G401.6 (cell line): ENCODE measurements at regions not wholly inside any gene's neighbourhood (a gene's known extent, or its start where the extent isn't known, plus 50 kb on each side); places are given as distances from the start of the nearest gene placed in this dataset.
"Not testable (repeated sequence)": the region's sequence is repeated elsewhere in the genome, so short reads cannot be mapped to it uniquely, and the experiment has no call there.

Source experiments
- FAIRE-seq: peaks from 2 replicates; lab custom pipeline; 2012; peaks lifted over from hg19 to GRCh38; lab: Jason Lieb, UNC

DNA sequence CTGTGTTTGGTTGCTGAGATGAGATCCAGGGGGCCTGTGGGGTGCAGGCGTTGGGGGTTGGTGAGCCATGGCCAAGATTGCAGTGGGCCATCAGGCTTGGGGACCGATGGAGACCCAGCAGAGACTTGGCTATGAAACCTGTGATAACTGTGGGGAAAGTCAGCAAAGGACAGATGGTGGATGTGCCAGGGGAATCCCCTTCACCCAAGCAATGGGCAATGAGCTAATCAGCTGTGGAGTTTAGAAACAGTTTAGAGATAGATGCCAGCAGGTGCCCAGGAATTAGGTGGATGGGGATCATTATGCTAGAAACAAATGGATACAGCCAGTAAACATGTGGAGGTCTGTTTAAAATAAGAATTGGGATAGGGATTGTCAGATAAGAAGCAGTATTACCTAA lies 151.4 kb upstream of the FERD3L start:
- no peak for FAIRE-seq

DNA sequence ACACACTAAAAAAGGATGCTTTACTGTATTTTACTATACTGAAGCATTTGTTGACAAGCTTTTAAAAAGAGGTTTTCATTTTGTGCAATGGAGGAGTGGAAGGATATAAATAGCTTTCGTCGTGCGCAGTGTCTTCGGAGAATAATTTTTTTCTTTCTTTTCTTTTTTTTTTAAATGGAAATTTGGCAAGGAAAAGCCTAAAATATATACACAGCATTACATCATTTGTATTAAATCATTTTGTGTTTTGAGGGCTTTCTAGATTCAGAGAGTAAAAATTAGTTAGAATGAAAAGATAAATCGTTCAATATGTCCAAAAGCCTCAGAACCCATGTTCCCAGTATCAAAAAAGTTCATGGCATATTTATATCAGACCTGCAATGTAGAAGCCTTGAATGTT lies 150.2 kb upstream of the FERD3L start:
- FAIRE-seq, result no peak

DNA sequence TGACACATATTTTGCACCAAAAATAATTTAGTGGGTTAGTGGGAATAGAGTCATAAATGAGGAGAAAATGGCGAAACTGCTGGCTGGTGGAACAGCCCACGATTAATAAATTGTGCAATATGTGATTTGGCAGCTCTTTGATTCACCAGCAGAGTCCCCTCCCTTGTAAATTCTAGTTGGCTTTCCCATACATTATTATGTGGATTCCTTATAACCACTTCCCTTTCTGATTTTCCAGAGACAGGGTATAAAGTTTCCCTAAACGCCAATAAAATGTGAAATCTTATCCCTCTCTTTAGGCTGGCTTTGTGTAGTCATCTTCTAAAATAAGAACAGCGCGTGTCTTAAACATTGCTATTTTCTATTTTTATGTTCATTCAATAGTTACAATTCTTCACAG lies 149.4 kb upstream of the FERD3L start:
- no peak for FAIRE-seq

DNA sequence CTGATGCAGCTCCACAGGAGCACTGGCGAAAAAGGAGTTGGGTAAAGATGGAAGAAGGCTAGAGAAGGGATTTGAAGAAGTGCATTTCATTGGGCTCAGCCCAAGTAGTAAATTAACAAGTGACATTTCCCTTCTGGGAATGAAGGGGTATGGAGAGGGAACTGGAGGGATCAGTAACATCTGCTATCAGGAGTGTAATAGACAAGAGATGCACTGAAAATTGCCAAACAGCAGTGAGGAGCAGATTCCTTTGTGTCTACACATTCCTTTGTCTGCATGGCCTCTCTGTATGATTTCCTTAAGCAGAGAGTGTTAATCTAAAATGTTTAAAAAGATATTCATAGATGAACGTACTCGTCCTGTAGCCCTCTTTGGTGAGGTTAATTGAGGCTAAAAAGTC lies 148.2 kb upstream of the FERD3L start:
- no peak for FAIRE-seq

DNA sequence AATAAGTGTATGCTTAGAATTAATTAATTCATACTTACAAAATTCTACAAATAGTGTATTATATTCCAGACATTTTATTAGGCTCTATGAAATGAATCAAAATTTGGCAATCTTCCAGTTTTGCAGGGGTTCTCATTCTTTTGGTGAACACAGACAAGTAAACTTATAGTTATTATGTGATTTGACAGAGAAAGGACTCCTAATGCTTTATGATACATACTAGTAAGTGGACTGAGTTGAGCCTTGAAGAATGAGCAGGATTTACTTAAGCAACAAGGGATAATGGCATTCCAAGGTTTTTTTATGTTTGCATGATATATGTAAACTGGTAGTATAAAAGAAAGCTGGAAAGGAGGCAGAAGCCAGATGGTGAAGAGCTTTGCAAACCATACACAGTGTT lies 145.7 kb upstream of the FERD3L start:
- FAIRE-seq, result peak; percentile 58

DNA sequence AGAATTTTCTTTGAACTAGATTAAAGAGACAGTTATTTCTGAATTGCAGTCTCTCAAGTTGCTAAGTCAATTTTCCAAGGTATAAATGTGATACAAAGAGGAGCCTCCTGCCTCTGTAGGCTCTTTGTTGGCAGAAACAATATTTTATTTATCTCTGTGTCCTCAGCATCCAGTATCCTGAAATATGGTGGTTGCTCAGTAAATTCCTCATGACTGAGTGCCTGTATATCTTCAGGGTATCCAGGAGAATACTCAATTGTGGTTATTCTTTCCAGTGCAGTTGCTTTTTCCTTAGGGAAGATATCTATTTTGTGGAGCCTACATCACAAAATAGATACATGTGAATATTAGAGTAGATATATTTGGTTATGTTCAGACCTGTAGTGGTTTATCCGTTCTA lies 144.8 kb upstream of the FERD3L start:
- peak; percentile 46 for FAIRE-seq

DNA sequence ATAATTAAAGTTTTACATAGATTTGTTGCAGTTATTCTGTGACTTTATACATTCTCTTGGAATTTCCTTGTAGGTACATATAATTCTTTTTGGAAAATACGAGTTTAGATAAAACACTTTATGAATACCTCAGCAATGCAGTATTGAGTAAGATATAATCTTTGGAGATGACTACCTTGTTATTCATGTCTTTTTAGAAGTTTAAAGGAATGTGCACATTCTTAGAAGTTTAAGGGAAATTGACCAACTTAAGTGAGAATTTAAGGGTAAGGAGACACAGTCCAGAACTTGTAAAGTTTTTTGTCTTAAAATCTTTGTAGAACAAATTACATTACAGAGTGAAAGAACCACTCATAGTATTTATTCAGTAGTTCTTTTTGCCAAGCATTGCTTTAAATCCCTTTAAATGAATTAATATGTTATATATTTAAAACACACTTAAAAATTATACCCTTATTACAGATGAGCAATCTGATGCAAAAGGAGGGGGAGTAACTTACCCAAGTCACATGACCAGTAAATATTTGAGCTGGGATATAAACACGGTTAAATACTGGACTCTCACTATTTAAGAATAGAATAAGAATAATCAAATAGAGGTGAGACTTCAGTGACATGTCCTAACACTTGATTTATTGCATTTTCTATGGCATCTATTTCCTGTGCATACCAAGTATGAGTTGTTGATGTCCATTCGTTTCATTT lies 139.5 kb upstream of the FERD3L start:
- peak; percentile 70 for FAIRE-seq

DNA sequence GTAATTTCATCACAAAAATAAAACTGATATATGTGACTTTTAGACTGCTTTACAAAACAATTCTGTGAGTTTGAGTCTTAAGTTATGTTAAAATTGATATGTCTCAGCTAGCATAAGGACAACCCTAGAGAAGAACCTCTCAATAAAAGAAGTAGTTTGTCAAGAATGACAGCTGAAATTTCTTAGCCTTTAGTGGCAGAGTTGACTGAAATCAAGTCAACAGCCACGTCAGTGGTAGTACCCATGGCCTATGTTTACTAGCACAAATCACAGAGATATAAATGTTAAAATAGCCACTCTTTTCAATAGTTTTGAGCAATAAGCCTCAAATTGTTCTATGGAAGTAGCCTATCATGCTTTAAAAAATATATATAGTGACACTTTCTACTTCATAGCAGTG lies 138.9 kb upstream of the FERD3L start:
- FAIRE-seq, result no peak

DNA sequence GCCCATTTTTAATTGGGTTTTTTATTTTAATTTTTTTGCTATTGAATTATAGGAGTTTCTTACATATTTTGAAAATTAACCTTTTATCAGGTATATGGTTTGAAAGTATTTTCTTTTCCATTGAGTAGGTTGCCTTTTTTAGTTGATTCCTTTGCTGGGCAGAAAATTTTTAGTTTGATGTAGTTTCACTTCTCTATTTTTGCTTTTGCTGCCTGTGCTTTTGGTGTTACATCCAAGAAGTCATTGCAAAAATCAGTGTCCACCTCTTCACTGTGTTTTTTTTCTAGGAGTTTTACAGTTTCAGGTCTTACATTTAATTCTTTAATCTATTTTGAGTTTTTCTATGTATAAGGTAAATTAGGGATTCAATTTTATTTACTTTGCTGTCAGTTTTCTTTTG lies 129.8 kb upstream of the FERD3L start:
- FAIRE-seq, result no peak

DNA sequence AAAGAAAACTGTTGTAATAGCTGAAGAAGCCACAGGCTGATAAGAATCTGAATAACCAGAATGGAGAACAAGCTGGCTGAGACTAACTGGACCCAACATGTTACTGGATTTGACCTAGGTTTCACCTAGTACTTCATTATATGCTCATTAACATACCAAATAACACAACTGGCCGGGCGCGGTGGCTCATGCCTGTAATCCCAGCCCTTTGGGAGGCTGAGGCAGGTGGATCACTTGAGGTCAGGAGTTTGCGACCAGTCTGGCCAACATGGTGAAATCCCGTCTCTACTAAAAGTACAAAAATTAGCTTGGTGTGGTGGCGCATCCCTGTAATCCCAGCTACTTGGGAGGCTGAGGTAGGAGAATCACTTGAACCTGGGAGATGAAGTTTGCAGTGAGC lies 127.1 kb upstream of the FERD3L start:
- FAIRE-seq, result not testable (repeated sequence)

DNA sequence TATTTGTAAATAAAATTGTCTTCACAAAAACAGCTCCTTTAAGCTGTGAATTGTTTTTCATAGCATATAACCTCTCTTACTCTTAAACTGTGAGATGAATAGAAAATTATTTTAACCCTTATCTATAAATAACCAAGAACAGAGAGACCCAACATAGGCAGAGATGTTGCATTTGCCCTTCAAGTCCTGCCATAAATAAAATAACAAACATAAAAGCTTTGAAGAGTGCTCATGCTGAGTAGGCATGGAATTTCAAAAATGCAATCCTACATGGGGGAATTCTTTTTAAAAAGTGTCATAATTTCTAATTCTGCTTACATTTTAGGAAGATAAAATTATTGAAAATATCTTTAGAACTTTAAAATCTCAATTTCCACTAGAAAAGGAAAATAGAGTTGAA lies 124.1 kb upstream of the FERD3L start:
- no peak for FAIRE-seq

DNA sequence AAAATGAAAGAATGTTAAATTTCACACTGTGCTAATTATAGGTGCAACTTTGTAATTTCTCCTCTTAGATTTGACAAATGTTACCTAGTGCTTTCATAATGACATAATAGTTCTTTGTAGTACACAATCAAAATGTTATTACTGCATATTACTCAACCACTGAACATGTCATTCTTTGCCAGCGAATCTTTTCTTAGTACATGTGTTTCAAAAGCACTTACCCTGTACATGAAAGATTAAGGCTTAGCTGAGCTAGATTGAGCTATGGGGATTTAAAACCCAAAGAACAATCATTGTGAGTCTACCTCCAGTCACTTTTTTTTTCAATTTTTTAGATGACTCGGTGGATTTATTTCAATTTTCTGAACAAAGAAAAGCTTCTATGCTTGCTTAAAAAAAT lies 123.5 kb upstream of the FERD3L start:
- no peak for FAIRE-seq

DNA sequence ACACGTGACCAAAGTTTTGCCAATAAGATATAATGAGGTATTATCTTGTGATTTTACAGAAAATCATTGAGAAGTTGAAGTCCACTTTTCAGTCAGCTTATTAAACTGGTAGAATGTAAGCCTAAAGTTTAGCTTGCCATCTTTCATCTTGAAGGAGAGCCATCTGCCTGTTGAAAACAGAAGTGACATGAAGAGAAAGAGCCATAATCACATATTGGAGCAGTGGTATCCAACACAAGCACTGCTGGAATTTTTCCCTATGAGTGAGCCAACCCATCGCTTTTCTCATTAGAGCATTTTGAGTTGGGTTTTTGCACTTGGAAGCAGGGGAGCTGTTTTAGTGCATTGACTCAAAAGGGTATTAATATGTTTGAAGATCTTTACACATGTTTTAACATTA lies 117.6 kb upstream of the FERD3L start:
- no peak for FAIRE-seq

DNA sequence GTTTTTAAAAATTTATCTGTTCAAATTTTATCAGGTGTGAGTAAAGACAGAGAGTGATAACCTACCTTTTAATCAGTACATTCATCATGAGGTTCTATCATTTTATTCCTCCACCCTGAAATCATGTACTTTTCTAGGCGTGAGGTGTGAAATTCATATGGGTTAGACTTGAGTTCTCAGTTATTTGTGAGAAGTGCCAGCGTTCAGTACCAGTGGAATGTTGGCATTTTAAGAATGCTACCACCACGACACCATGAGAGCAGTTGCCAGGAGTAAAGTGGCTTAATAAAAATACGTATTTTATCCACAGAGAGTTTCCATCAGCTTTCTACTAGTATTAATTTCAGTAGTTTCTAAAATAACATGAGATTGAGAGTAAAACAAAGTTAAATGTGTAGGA lies 104.1 kb upstream of the FERD3L start:
- FAIRE-seq, result no peak

DNA sequence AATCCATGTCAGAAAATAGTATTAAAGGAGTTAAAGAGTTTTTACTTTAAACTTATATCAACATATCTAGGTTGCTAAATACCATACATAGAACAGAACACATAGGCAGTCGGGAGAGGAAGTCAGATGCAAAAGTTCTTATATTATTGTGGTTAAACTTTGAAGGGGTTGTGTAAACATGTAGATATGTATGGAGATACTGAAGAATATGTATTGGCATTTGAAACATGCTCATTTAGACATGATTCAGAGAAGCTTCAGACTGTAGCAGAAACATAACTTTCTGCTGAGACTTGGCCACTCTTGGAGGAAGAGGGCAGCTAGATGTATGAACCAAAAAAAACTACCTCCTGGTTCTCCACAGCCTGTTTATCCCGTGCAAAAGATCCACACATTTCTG lies 103.5 kb upstream of the FERD3L start:
- FAIRE-seq, result no peak

DNA sequence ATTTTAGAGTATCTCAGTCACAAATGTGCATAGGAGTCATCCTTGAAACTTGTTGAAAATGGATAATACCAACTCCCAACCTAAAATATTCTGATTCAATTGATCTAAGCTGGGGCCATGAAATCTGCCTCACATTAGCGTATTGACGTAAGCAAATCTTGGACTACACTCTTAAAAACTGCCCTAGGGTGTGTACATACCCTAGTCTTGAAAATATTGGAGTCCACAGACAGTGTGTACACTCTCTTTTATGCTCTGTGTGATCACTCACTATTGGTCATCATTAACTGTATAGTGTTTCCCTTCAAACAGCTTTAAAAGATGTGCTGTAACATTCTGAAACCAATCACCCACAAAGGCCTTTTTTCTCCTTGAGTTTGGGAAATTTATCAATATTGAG lies 102.9 kb upstream of the FERD3L start:
- FAIRE-seq, result no peak

DNA sequence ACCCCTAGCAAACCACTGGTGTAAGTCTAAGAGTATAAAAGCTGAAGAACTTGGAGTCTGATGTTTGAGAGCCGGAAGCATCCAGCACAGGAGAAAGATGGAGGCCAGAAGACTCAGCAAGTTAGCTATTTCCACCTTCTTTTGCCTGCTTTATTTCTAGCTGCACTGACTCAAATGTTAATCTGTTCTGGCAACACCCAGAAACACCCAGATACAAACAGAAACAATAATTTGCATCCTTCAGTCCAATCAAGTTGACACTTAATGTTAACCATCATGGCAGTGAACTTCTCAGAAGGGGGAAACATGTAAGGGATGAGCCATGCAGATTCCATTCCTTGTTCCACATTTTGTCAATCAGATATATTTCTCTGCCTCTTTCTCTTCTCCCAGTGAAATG lies 101.8 kb upstream of the FERD3L start:
- FAIRE-seq, result no peak

DNA sequence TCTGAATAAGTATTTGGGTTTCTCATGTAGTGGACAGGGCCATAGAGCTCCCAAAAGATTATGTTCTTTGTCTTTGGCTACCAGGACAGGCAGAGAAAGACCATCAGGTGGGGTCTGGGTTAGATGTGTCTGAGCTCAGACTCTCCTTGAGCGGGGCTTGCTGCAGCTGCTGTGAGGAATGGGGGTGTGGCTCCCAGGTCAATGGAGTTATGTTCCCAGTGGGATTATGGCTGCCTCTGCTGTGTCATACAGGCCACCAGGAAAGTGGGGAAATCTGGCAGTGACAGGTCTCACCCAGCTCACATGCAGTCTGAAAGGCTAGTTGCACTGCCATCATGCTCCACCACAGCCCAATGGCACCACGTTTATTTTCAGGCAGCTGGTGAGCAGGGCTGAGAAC lies 97.0 kb upstream of the FERD3L start:
- no peak for FAIRE-seq

DNA sequence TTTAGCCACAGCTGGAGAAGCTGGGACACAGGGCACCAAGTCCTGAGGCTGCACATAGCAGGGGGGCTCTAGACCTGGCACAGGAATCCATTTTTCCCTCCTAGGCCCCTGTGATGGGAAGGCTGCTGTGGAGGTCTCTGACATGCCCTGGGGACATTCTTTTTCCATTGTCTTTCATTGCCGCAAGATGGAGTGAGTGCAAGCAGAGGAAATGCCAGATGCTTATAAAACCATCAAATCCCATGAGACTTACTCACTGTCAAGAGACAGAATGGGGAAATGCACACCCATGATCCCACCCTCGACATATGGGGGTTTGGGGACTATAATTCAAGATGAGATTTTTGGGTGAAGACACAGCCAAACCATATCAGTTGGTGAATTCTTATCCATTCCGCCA lies 94.7 kb upstream of the FERD3L start:
- FAIRE-seq, result no peak

DNA sequence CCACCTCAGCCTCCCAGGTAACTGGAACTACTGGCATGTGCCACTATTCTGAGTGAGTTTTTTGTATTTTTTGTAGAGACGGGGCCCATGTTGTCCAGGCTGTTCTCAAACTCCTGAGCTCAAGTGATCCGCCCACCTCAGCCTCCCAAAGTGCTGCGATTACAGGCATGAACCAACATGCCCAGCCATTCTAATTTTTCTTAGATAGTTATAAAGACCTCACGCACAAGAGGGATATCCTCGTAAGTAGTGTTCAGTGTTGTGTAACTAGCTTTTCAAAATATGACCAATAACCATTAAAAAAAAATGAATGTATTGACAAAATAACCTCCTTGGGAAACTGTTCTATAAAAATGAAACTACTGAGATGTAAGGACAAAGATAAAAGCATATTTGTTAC lies 90.5 kb upstream of the FERD3L start:
- FAIRE-seq, result no peak

DNA sequence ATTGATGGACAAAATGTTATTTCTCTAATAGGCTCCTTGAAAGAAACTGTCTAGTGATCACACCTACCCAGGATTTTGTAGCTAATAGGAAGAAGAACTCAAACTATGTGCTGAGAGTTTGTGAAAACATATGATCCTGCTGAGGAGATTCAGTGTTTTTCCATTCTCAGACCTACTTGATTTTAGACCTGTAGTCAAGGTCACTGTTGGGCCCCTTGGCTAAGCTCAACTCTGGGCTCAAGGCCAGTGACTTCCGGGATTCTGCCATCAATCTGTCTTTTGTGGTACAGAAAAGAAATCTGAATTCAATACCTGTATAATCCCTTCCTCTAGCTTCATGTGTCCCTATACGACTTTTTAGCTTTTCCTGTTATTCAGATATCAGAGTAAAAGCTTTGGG lies 79.7 kb upstream of the FERD3L start:
- no peak for FAIRE-seq

DNA sequence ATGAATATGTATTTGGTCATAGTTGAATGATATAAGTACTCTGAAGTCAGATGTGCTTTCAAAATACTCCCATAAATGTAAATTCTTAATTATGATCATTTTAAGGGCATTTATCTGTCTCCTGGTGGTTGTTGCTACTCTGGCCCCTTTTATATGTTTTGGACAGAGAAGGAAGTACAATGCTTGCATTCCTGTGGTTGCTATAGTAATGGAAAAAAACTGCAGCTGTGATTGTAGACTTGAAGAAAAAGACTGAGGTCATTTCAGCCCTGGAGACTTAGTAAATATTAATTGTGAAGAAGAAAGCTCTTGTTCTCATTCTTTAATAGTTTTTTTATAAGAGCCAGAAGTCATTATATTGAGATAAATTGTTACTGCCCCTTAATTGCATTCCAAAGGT lies 70.2 kb upstream of the FERD3L start:
- FAIRE-seq, result no peak

DNA sequence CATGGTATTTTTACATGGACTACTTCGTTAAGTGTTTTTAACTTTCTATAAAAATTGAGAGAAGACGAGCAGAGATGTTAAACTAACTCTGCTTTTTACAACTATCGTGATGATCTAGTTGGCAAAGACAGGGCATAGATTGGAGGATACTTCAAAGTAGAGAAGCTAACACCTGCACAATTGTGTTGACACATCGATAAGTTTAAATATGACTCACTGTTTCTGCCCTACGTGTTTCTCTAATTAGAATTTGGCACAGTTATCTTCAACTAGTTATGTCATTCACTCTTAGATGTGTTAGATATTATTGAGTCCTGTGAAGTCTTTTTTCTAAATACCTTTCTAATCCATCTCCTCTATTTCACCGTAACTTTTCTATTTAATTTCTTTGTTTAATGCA lies 68.5 kb upstream of the FERD3L start:
- FAIRE-seq, result no peak

DNA sequence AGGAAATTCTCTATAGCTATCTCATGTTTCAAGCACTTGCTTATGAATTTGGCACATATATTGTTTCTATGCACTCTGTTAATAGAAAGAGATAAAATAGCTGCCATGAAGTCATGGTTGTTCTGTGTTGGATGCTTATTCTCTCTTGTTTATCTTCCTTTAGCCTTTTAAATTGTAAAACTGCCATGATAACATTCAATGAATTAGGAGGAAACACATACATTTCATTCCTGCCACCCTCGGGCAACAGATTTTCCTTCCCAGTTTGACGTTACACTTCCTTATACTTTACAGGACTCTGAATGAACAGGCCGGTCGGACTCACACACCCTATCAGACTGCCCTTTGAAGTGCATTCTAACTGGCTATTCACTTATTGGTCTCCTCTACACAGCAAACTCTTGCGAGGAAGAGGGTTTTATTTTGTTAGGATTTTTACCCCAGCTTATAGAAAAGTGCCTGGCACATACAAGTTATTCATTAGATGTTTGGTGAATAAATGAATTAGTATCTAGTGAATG lies 65.7 kb upstream of the FERD3L start:
- no peak for FAIRE-seq

DNA sequence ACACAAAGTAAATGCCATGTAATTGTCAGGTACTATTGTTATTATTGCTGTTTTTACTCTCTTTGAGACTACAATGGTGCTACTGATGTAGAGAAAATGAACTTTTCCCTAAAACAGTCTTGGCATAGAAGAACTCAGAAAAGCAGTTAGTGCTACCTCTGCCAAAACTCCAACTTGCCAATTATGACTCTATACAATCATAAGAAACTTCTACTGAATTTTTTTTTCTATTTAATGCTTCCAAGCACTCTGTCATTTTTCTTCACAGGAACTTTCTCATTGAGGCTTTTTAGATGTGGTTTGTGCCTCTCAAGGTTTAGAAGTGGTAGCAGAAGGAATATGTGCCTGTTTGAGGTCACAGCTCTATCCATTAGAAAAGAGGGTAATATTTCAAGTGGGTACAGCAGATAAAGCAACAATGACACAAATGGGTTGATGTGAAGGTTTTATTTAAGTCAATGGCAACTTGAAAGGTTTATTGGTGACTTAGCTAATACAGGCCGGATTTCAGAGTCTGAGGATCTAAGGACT lies 64.0 kb upstream of the FERD3L start:
- FAIRE-seq, result no peak
